ENCODE measurements at regions not wholly inside any gene's neighbourhood (a gene's known extent, or its start where the extent isn't known, plus 50 kb on each side); places are given as distances from the start of the nearest gene placed in this dataset.

- ChIA-PET CTCF (no interaction called here), POLR2A (ENCODE audit: low non-redundant PET) (interaction anchor here (0.6 kb wide), 1 partner anchor 20 kb away, joined by 3 read pairs; no protein-coding TSS in a partner anchor)
- TF ChIP-seq, protein P1, sequence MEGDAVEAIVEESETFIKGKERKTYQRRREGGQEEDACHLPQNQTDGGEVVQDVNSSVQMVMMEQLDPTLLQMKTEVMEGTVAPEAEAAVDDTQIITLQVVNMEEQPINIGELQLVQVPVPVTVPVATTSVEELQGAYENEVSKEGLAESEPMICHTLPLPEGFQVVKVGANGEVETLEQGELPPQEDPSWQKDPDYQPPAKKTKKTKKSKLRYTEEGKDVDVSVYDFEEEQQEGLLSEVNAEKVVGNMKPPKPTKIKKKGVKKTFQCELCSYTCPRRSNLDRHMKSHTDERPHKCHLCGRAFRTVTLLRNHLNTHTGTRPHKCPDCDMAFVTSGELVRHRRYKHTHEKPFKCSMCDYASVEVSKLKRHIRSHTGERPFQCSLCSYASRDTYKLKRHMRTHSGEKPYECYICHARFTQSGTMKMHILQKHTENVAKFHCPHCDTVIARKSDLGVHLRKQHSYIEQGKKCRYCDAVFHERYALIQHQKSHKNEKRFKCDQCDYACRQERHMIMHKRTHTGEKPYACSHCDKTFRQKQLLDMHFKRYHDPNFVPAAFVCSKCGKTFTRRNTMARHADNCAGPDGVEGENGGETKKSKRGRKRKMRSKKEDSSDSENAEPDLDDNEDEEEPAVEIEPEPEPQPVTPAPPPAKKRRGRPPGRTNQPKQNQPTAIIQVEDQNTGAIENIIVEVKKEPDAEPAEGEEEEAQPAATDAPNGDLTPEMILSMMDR (conservative IDR thresholded peaks at IDR 0.05; ENCODE audit: low read depth) = no peak
- no peak for DNase-seq (ENCODE audit: low spot score)
- H3K27ac ChIP-seq = no peak overlapping the region
These were observed 118.4 kb downstream of the TEX36 start for GRCh38 chr10:125564570-125564969.

GRCh38 chr10:125562737-125563136, 120.2 kb downstream of the TEX36 start:
- TF ChIP-seq, protein P1 (conservative IDR thresholded peaks at IDR 0.05; ENCODE audit: low read depth) = no peak
- CTCF ChIA-PET = no interaction called here
- POLR2A ChIA-PET (ENCODE audit: low non-redundant PET) = no interaction called here
- no peak for DNase-seq (ENCODE audit: low spot score)
- H3K27ac ChIP-seq = no peak overlapping the region

GRCh38 chr10:125560947-125561346, 122.0 kb downstream of the TEX36 start:
- POLR2A ChIA-PET (ENCODE audit: low non-redundant PET) = no interaction called here
- TF ChIP-seq, protein P1 (conservative IDR thresholded peaks at IDR 0.05; ENCODE audit: low read depth) = no peak
- H3K27ac ChIP-seq = no peak overlapping the region
- CTCF ChIA-PET = no interaction called here
- DNase-seq (ENCODE audit: low spot score) = no peak

DNA sequence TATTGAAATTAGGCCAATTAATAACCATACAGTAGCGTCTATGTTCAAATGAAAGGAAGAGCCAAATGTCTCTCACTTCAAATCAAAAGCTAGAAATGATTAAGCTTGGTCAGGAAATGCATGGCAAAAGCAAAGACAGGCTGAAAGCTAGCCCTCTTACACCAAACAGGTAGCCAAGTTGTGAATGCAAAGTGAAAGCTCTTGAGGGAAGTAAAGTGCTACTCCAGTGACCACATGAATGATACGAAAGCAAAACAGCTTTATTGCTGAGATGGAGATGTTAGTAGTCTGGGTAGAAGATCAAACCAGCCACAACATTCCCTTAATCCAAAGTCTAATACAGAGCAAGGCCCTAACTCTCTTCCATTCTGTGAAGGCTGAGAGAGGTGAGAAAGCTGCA, 123.8 kb downstream of the TEX36 start:
- ChIA-PET POLR2A (ENCODE audit: low non-redundant PET) (no interaction called here), CTCF (interaction anchor here (0.7 kb wide), 1 partner anchor 13 kb away, joined by 3 read pairs; no protein-coding TSS in a partner anchor)
- TF ChIP-seq, protein P1 (conservative IDR thresholded peaks at IDR 0.05; ENCODE audit: low read depth) = no peak
- no peak for DNase-seq (ENCODE audit: low spot score)
- H3K27ac ChIP-seq = no peak overlapping the region

GRCh38 chr10:125557801-125558505, 125.0 kb downstream of the TEX36 start:
- POLR2A ChIA-PET (ENCODE audit: low non-redundant PET) = no interaction called here
- CTCF ChIA-PET = no interaction called here
- TF ChIP-seq, protein P1 (conservative IDR thresholded peaks at IDR 0.05; ENCODE audit: low read depth) = no peak
- DNase-seq (ENCODE audit: low spot score) = no peak
- H3K27ac ChIP-seq = no peak overlapping the region

DNA sequence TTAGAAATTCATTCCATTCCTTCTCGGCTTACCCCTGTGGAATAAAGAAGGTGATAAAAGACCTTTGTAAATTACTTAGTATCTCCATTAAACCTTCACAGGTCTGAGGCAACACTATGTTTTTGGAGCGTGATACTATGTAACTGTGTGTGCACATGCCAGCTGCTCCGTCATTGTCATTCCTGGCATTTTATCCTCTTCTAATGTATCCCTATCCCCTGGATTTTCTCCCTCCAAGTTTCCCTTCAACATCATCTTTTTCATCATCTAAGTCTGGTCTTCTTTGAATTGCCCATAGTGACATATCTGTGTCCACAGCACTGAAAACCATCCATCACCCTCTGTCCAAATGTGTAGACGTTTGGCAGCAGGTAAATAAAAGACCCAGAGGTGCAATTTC, 125.7 kb downstream of the TEX36 start:
- TF ChIP-seq, protein P1 (conservative IDR thresholded peaks at IDR 0.05; ENCODE audit: low read depth) = no peak
- CTCF ChIA-PET = no interaction called here
- H3K27ac ChIP-seq = no peak overlapping the region
- POLR2A ChIA-PET (ENCODE audit: low non-redundant PET) = no interaction called here
- no peak for DNase-seq (ENCODE audit: low spot score)

Data from RWPE1 (cell line).